CD4-positive, alpha-beta T cell treated with Interleukin-10 for 1 hour (primary cell): ENCODE measurements at regions not wholly inside any gene's neighbourhood (a gene's known extent, or its start where the extent isn't known, plus 50 kb on each side); places are given as distances from the start of the nearest gene placed in this dataset.
"Not testable (repeated sequence)": the region's sequence is repeated elsewhere in the genome, so short reads cannot be mapped to it uniquely, and the experiment has no call there.

Experiments used
- DNase-seq: peaks from one replicate; pipeline ENCODE4 v3.0.0-alpha.2; 2020

DNA sequence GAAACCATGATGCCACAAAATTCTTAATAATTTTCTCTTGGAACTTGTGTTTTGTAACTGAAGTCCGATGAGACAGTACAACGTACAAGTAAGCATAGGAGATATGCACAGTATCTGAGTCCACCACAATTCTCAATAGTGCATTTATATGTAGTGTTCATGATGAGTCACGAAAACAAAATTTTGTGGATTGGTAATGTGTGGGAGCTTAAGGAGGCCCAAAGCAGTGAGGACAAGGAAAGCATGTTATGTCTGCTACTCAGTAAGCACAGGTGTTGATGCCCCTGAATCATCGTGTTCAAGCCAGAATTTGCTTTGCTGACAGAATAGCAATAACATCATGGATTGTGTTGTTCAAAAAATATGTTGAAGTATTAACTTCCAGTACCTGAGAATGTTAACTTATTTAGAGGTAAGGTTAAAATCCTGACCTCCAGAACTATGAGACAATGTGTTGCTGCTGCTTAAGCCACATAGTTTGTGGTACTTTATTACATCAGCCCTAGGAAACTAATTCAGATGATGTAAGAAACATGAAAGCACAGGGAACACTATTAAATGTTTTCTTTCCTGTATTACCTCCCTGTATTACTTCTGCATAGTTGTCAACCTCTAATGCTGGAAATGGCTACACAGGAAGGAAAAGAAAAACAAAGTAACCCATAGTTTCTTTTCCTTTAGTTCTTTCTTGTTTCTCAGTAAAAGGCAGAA lies 201.3 kb downstream of the SLITRK6 start:
- DNase-seq = no peak

- no peak for DNase-seq
Measured at GRCh38 chr13:85592211-85592610, 207.0 kb downstream of the SLITRK6 start.

DNA sequence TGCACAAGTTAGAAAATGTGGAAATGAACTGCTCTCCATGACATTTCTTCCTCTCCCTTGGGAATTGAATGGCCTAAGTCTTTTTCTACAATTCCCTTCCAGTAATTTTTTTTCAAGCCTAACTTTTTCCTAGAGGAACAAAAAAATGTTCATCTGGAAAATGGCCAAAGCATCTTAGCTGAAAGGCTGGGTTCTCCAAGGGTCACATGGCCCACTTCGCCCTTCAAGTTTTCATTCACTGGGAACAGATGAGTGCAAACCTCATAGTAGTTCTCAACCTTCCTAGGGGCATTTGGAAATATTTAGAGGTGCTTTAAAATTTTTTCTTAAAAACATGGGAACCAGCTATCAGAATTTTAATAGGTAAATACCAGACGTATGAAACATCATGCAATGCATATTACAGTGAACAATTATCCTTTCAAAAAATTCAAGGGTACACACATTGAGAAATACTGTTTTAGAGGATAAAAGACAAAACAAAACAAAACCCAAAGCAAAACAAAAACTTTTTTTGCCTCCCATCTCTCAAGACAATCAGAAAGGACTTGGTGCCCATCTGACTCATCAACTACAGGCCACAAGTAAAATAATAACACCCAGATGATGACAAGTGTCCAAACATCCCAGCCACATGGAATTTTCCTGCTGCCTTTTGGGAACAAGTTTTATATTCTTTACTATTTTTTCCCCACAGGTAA lies 208.8 kb downstream of the SLITRK6 start:
- DNase-seq = no peak

- DNase-seq = no peak
Measured at GRCh38 chr13:85589021-85589420, 210.2 kb downstream of the SLITRK6 start.

GRCh38 chr13:85588359-85588758 lies 210.9 kb downstream of the SLITRK6 start:
- no peak for DNase-seq

DNA sequence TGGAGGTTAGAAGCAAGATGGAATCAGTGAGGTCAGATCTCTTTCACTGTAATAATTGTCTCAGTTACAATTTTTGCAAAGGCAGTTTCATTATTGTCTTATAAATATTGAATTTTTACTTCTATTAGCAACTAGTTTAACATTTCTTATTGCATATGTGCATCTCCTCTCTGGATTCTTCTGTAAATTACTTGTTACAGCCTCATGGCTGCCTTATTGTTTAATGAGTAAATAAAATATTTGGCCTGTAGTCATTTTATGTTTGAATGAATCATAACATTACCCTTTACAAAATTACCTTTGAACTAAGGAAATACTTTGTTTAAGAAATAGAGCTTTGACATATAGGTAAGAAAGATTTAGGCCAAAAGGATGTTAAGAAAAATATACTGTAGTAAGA lies 212.4 kb downstream of the SLITRK6 start:
- DNase-seq = no peak

DNA sequence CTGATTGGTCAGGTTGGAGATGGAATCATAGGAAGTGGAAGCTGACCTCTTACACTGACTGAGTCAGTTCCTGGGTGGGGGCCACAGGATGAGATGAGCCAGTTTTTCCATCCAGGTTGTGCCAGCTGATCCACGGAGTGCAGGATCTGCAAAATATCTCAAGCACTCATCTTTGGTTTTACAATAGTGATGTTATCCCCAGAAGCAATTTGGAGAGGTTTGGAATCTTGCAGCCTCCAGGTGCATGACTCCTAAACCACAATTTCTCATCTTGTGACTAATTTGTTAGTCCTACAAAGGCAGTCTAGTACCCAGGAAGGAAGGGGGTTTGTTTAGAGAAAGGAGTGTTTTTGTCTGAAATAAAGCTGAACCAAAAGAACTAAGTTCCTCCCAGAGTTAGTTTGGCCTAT lies 212.8 kb downstream of the SLITRK6 start:
- DNase-seq = no peak

DNA sequence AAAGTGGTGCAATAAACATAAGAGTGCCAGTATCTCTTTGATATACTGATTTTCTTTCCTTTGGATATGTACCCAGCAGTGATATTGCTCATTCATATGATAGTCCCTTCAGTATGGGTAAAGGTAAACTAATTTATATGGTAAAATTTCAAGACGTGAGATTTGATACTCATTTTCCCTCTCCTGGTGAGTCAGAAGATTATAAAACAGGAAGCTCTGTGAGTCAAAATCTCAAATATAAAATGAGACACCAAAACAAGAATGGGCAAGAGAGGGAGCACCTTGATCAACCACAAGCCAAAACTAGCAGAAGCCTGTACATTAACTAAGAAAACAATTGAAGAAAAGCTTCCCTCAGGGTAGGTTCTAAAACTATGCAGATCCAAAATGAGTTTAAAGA lies 216.3 kb downstream of the SLITRK6 start:
- DNase-seq = no peak

GRCh38 chr13:85575110-85575509 lies 224.1 kb downstream of the SLITRK6 start:
- no peak for DNase-seq

- no peak for DNase-seq
Measured at GRCh38 chr13:85567909-85568308, 231.3 kb downstream of the SLITRK6 start.

DNA sequence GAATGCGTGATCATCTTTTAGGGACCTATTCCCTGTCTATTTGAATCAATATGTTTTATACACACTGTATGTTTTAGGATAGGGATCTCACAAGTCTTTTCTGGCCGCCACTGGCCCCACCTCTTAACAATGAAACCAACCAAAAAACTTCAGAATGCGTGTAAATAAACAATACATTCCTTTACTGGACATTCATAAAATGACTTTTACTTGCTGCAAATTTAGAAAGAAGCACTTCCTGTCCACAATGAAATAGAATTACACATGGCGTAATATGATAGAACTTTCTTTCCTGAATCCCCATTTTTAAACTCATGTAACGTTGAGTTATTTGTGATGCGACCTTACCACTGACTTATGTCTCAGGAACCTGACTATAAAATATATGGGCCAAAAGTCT lies 233.6 kb downstream of the SLITRK6 start:
- DNase-seq = no peak

DNA sequence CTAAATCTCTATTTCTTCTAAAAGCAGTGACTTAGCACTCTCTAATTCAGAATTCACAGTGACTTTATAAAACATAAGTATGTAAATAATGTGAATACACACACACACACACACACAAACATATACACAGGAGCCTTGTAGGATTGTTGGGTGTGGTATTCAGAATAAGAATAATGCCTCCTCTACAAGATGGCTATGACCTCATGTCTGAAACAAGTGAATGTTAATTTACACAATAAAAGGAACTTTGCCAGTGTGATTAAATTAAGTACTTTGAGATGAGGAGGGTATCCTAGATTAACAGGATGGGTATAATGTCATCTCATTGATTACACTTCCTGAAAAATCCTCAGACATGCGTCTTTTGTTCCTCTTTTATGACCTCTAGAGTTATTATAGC lies 234.6 kb downstream of the SLITRK6 start:
- no peak for DNase-seq

DNA sequence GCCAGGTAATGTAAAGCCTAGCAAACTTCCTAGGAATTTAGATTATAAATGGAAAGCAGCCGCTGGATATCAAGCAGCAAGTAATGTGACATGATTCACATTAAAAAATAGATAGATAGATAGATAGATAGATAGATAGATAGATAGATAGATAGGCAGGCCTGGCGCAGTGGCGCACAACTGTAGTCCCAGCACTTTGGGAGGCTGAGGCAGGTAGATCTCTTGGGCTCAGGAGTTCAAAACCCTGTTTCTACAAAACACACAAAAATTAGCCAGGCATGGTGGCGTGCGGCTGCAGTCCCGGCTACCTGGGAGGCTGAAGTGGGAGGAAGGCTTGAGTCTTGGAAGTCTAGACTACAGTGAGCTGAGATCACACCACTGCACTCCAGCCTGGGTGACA lies 236.9 kb downstream of the SLITRK6 start:
- DNase-seq = no peak

DNA sequence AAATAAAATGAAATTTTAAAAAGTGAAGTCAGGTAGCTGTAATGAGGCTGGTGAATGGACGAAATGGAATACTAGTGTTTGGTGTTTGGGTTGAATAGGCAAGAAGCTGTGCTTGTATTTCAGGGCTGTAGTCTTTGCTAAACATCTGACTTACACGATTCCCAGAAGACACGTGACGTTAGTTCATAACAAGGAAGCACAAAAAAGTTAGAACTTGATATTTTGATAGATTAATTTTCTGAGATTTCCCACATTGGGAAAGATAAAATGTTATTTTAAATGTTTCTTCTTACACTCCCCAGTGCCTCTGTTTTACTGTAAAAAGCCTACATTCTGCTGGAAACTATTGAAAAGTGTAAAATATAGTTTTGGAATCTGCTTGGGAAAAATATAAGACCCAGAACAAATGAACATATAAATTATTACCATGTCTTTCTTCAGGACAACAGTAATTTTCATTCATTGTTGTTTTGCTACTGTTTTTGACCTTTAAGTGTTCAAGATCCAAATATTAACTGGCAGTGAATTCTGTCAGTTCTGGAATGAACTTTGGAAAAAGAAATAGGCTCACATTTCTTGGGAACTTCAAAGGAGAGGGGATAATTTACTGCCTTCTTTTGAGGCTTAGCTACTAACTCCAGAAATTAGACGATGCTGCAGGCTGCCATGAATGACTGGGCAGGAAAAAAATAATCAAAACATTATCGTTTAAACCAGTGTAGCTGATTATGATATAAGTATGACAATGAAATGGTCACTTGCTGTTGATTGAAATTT lies 241.3 kb downstream of the SLITRK6 start:
- DNase-seq = no peak

DNA sequence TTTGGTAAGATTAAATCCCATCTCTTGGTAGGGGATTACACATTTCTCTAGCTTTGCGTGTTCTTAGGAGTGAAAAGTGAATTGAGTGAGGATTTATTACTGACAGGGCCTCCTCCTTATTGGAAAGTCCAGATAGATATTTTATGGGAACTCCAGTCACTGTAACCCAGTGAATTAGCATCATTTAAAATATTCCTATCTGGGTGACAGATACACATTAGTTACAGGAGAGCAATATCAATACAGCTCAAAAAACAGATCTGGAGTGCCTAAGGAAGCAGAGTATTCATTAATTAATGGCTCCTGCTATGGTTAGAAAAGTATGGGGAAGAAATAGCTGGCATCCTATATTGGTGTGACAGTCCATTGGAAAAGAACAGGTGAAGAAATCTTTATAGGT lies 248.2 kb downstream of the SLITRK6 start:
- DNase-seq = no peak

DNA sequence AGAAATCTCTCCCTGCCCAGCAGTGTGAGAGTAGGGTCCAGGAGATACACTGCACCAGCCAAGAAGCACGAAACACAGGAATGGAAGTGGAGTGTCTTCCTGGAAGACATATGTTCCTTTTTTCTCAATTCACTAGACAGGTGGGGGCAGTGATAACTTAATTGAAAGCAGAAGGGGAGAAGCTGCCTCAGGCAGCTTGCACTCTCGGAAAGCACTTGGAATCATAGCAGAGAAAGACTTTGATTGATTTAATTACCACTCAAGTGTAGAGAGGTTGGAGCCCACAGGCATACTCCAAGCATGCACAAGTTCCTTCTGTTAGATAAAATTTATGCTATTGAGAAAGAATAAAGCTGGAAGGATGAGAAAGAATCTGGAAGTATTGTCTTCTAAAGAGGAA lies 249.4 kb downstream of the SLITRK6 start:
- no peak for DNase-seq

GRCh38 chr13:85548845-85549244 lies 250.4 kb downstream of the SLITRK6 start:
- DNase-seq = not testable (repeated sequence)

DNA sequence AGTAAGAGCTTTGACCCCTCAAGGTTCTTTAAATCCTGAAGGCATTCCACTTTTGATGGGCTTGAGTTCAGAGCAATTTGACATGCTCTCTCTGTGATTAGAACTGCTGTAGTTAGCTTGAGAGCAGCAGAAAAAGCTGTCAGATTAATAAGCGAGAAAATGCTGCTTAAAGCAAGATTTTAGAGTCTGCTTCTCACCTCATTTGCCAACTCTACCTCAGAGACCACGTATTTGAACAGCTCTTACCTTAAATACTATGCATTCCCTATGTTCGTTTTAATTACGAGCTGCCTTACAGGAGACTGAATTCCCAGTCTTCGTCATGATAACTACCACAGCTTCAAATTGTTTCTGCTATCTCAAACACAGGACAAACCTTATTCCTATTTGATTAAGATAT lies 253.4 kb downstream of the SLITRK6 start:
- DNase-seq = no peak

- DNase-seq = no peak
Measured at GRCh38 chr13:85544756-85545155, 254.5 kb downstream of the SLITRK6 start.

- no peak for DNase-seq
Measured at GRCh38 chr13:85543144-85543543, 256.1 kb downstream of the SLITRK6 start.

DNA sequence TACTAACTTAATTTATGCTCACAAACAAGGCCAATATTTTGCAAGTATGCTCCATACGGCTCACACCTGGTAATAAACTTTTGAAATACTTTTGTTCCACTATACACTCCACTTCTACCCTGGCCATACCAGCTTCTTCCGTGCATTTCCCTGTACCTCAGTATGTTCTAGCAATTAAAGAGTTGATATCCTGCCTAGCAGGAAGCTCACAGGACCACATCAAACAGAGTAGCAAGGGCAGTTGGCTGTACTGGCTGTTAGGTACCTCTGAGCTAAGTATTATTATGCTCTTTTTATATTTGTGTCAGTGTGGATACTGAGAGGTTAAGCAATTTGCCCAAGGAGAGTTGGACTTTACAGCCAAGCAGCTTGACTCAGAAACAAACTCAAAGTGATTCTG lies 257.7 kb downstream of the SLITRK6 start:
- no peak for DNase-seq

DNA sequence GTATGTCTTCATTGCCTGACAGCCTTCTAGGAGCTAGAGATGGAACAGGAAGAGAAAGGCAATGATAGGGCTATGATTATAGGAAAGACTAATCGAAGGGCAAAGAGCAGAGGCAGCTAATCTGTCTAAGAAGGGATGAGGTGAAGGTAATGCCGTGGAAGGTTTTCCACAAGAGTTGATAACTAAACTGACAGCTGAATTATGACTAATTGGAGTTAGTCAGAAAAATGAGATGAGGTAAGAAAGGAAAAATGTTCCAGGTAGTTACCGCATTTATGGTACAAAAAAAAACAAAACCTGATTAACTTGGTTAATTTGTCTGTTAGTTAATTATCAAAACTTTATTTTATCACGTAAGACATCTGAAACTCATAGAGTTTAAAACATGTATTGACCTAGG lies 260.3 kb downstream of the SLITRK6 start:
- DNase-seq = no peak

GRCh38 chr13:85537601-85538000 lies 261.6 kb downstream of the SLITRK6 start:
- DNase-seq = no peak

DNA sequence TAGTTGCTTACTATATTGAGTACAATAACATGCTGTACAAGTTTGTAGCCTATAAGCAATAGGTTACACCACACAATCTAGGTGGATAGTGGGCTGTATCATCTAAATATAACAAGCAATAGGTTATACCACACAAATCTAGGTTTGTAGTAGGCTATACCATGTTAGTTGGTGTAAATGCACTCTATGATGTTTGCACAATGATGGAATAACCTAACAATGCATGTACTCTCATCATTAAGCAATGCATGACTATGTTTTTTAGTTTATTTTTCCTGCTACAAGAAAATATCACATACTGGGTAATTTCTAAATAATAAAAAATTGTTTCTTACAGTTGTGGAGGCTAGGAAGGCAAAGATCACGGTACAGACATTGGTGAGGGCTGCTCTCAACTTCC lies 262.5 kb downstream of the SLITRK6 start:
- DNase-seq = no peak
